SK-N-SH (cell line): ENCODE measurements at regions not wholly inside any gene's neighbourhood (a gene's known extent, or its start where the extent isn't known, plus 50 kb on each side); places are given as distances from the start of the nearest gene placed in this dataset.

Experiments
- CTCF ChIA-PET: fragments of 300-600, 350-600 bp; formaldehyde crosslinking; extraction: SDS; loops from one replicate; lab custom pipeline; 2021; lab: Yijun Ruan, JAX
- POLR2A ChIA-PET: fragments of 350-600 bp; sonication (Branson Sonifier 250); formaldehyde crosslinking; extraction: SDS; loops from one replicate; lab custom pipeline; 2020; ENCODE audit warnings: antibody characterized with exemption, inconsistent platforms; lab: Yijun Ruan, JAX
- DNase-seq: peaks from one replicate; pipeline ENCODE4 v3.0.0; 2012
- H2AFZ ChIP-seq: fragments of 200-600 bp; sonication (generic); 2 replicates; pipeline ENCODE4 v1.8.1; 2016; ENCODE audit warnings: antibody characterized with exemption, mild to moderate bottlenecking, low read depth
- H3F3A ChIP-seq: fragments of 200-600 bp; sonication (generic); replicated peaks from 2 replicates; pipeline ENCODE3; 2016; ENCODE audit warnings: antibody characterized with exemption, mild to moderate bottlenecking; ENCODE audit not compliant: insufficient read depth
- H3K27ac ChIP-seq, 2 experiments: fragments of 200-500 bp in 1 of 2; fragments of 200-600 bp in 1 of 2; sonication (Bioruptor generic) in 1 of 2; sonication (generic), shearing (Covaris generic) in 1 of 2; 2 replicates each; pipeline versions ENCODE4 v1.5.1 to v1.6.1; 2014 to 2016; ENCODE audit warnings: low read depth in 2 of 2, inconsistent platforms in 1 of 2, low read length in 1 of 2, mild to moderate bottlenecking in 1 of 2, mixed read lengths in 1 of 2
- H3K27me3 ChIP-seq: fragments of 200-600 bp; sonication (generic), shearing (Covaris generic); 2 replicates; pipeline ENCODE4 v1.6.1; 2016; ENCODE audit warnings: mixed run types; ENCODE audit not compliant: insufficient read depth
- H3K36me3 ChIP-seq, 2 experiments: fragments of 200-500 bp in 1 of 2; fragments of 200-600 bp in 1 of 2; sonication (Bioruptor generic) in 1 of 2; sonication (generic) in 1 of 2; replicated peaks in 1 of 2; 2 replicates each; pipeline versions ENCODE3 to v1.5.1; 2014 to 2016; ENCODE audit warnings: low read length in 1 of 2, mild to moderate bottlenecking in 1 of 2; ENCODE audit not compliant: insufficient read depth in 2 of 2, control insufficient read depth in 1 of 2
- H3K4me1 ChIP-seq, 2 experiments: fragments of 200-500 bp in 1 of 2; fragments of 200-600 bp in 1 of 2; sonication (Bioruptor generic) in 1 of 2; sonication (generic), shearing (Covaris generic) in 1 of 2; 2 replicates each; pipeline versions ENCODE4 v1.5.1 to v1.6.1; 2014 to 2016; ENCODE audit warnings: low read depth in 1 of 2, low read length in 1 of 2, mixed run types in 1 of 2; ENCODE audit not compliant: insufficient read depth in 2 of 2, control insufficient read depth in 1 of 2
- H3K4me2 ChIP-seq: fragments of 200-600 bp; sonication (generic), shearing (Covaris generic); 2 replicates; pipeline ENCODE4 v1.6.1; 2017; ENCODE audit warnings: mixed run types
- H3K4me3 ChIP-seq, 2 experiments: fragments of 200-500 bp in 1 of 2; fragments of 200-600 bp in 1 of 2; sonication (Bioruptor generic) in 1 of 2; sonication (generic), shearing (Covaris generic) in 1 of 2; 2 replicates each; pipeline versions ENCODE4 v1.5.1 to v1.8.1; 2014 to 2016; ENCODE audit warnings: low read depth in 2 of 2, inconsistent platforms in 1 of 2, low read length in 1 of 2, mild to moderate bottlenecking in 1 of 2, mixed read lengths in 1 of 2, moderate library complexity in 1 of 2
- H3K79me2 ChIP-seq: fragments of 200-600 bp; sonication (generic); 2 replicates; pipeline ENCODE4 v1.8.1; 2017; ENCODE audit warnings: mild to moderate bottlenecking; ENCODE audit not compliant: insufficient read depth
- H3K9ac ChIP-seq: fragments of 200-600 bp; sonication (generic); 2 replicates; pipeline ENCODE4 v1.6.1; 2017; ENCODE audit warnings: mixed run types
- H3K9me2 ChIP-seq: fragments of 200-600 bp; sonication (generic); 2 replicates; pipeline ENCODE4 v1.6.1; 2017; ENCODE audit warnings: mixed run types
- H3K9me3 ChIP-seq: fragments of 200-600 bp; sonication (generic); 2 replicates; pipeline ENCODE4 v1.6.1; 2017; ENCODE audit warnings: mixed run types, mild to moderate bottlenecking, moderate library complexity
- H4K20me1 ChIP-seq: fragments of 200-600 bp; sonication (generic); 2 replicates; pipeline ENCODE4 v1.6.1; 2017; ENCODE audit warnings: mild to moderate bottlenecking, mixed run types; ENCODE audit not compliant: insufficient read depth
- CHD2 ChIP-seq: fragments of 150-350 bp; IDR thresholded peaks from 2 replicates; pipeline ENCODE4 v1.6.1; 2018; ENCODE audit warnings: low read length; ENCODE audit not compliant: partially characterized antibody
- CTCF ChIP-seq: fragments of 200-600 bp; sonication (generic); IDR thresholded peaks from 2 replicates; pipeline ENCODE4 v1.6.1; 2017; ENCODE audit warnings: antibody characterized with exemption, mild to moderate bottlenecking, moderate library complexity
- FOSL2 ChIP-seq: IDR thresholded peaks from 2 replicates; pipeline ENCODE4 v1.4.0; 2012; ENCODE audit warnings: low read depth, mild to moderate bottlenecking, moderate library complexity, borderline replicate concordance
- MEF2A ChIP-seq: IDR thresholded peaks from 2 replicates; pipeline ENCODE4 v1.4.0; 2012; ENCODE audit warnings: low read depth, borderline replicate concordance
- RAD21 ChIP-seq: IDR thresholded peaks from 2 replicates; pipeline ENCODE4 v1.6.1; 2012; ENCODE audit warnings: mild to moderate bottlenecking, low read length
- RCOR1 ChIP-seq: fragments of 150-350 bp; IDR thresholded peaks from 2 replicates; pipeline ENCODE4 v1.6.1; 2017; ENCODE audit warnings: antibody characterized with exemption, low read length
- RFX5 ChIP-seq: IDR thresholded peaks from 2 replicates; pipeline ENCODE4 v1.6.1; 2012; ENCODE audit warnings: mild to moderate bottlenecking, improper control_type of control experiment, low read length
- TAF1 ChIP-seq: IDR thresholded peaks from 2 replicates; pipeline ENCODE4 v1.6.1; 2012; ENCODE audit warnings: low read depth, mild to moderate bottlenecking, low read length, moderate library complexity, borderline replicate concordance
- TCF12 ChIP-seq: IDR thresholded peaks from 2 replicates; pipeline ENCODE4 v1.4.0; 2012
- TEAD4 ChIP-seq: IDR thresholded peaks from 2 replicates; pipeline ENCODE4 v1.4.0; 2012; ENCODE audit warnings: mild to moderate bottlenecking, borderline replicate concordance; ENCODE audit not compliant: insufficient read depth
- WGBS: methylation state at CpG from one replicate; pipeline ENCODE4 v1.1.6; 2017; ENCODE audit warnings: low lambda C conversion rate; 5-methylcytosine and 5-hydroxymethylcytosine counted together
- TF ChIP-seq, protein P1 (sequence below): IDR thresholded peaks from 2 replicates; pipeline ENCODE4; 2012
- TF ChIP-seq, protein P2 (sequence below): IDR thresholded peaks from 2 replicates; pipeline ENCODE4 v1.6.1; 2012; ENCODE audit warnings: mild to moderate bottlenecking, low read depth, low read length, moderate library complexity

- Histone ChIP-seq H3K9me2 (no peaks in the 10 kb centered on the region), H2AFZ (no peak overlapping the region), H3F3A (no peaks in the 10 kb centered on the region), H3K27me3 (peaks cover 4% of the 10 kb centered on the region), H3K36me3 (no peaks in the 10 kb centered on the region), H3K79me2 (no peaks in the 10 kb centered on the region), H3K9me3 (no peaks in the 10 kb centered on the region), H3K27ac (no peak overlapping the region), H3K9ac (no peak overlapping the region), H4K20me1 (no peaks in the 10 kb centered on the region), H3K4me2 (no peak overlapping the region), H3K4me3 (no peak overlapping the region), H3K4me1 (no peaks in the 10 kb centered on the region; a peak in 1 of 4 replicates)
- DNase-seq: no peak
- CTCF ChIA-PET: no interaction called here
- WGBS: 32% methylated on average over 5 of the region's 15 CpGs
- no peak for TF ChIP-seq TAF1
- TF ChIP-seq RCOR1: no peak
- TF ChIP-seq RFX5: no peak
- TF ChIP-seq RAD21: no peak
- TF ChIP-seq, protein P1, sequence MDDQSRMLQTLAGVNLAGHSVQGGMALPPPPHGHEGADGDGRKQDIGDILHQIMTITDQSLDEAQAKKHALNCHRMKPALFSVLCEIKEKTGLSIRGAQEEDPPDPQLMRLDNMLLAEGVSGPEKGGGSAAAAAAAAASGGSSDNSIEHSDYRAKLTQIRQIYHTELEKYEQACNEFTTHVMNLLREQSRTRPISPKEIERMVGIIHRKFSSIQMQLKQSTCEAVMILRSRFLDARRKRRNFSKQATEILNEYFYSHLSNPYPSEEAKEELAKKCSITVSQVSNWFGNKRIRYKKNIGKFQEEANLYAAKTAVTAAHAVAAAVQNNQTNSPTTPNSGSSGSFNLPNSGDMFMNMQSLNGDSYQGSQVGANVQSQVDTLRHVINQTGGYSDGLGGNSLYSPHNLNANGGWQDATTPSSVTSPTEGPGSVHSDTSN: no peak
- no peak for TF ChIP-seq TEAD4
- TF ChIP-seq, protein P2, sequence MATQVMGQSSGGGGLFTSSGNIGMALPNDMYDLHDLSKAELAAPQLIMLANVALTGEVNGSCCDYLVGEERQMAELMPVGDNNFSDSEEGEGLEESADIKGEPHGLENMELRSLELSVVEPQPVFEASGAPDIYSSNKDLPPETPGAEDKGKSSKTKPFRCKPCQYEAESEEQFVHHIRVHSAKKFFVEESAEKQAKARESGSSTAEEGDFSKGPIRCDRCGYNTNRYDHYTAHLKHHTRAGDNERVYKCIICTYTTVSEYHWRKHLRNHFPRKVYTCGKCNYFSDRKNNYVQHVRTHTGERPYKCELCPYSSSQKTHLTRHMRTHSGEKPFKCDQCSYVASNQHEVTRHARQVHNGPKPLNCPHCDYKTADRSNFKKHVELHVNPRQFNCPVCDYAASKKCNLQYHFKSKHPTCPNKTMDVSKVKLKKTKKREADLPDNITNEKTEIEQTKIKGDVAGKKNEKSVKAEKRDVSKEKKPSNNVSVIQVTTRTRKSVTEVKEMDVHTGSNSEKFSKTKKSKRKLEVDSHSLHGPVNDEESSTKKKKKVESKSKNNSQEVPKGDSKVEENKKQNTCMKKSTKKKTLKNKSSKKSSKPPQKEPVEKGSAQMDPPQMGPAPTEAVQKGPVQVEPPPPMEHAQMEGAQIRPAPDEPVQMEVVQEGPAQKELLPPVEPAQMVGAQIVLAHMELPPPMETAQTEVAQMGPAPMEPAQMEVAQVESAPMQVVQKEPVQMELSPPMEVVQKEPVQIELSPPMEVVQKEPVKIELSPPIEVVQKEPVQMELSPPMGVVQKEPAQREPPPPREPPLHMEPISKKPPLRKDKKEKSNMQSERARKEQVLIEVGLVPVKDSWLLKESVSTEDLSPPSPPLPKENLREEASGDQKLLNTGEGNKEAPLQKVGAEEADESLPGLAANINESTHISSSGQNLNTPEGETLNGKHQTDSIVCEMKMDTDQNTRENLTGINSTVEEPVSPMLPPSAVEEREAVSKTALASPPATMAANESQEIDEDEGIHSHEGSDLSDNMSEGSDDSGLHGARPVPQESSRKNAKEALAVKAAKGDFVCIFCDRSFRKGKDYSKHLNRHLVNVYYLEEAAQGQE: no peak
- no peak for TF ChIP-seq TCF12
- TF ChIP-seq FOSL2: no peak
- TF ChIP-seq MEF2A: no peak
- TF ChIP-seq CHD2: no peak
- TF ChIP-seq CTCF: no peak
- POLR2A ChIA-PET: no interaction called here
Observed at GRCh38 chr20:62561182-62561581, 81.1 kb upstream of the SLCO4A1 start.
